DOHH2 (cell line): ENCODE measurements at regions not wholly inside any gene's neighbourhood (a gene's known extent, or its start where the extent isn't known, plus 50 kb on each side); places are given as distances from the start of the nearest gene placed in this dataset.

Experiments used
- H3F3A ChIP-seq: fragments of 200-600 bp; sonication (generic), shearing (Covaris generic); 2 replicates; pipeline ENCODE4 v1.6.0; 2016; ENCODE audit warnings: antibody characterized with exemption, mild to moderate bottlenecking; ENCODE audit not compliant: control insufficient read depth, insufficient read depth
- H3K27ac ChIP-seq: fragments of 200-600 bp; sonication (generic); 2 replicates; pipeline ENCODE4 v1.5.1; 2014; ENCODE audit warnings: low read depth, mild to moderate bottlenecking, low read length, moderate library complexity
- H3K27me3 ChIP-seq: fragments of 200-600 bp; sonication (generic); 2 replicates; pipeline ENCODE4 v1.6.1; 2014; ENCODE audit warnings: mild to moderate bottlenecking, low read length, mixed read lengths; ENCODE audit not compliant: control insufficient read depth
- H3K36me3 ChIP-seq: fragments of 200-600 bp; sonication (generic); 2 replicates; pipeline ENCODE4 v1.6.1; 2014; ENCODE audit warnings: mild to moderate bottlenecking, low read length, moderate library complexity, mixed read lengths; ENCODE audit not compliant: control insufficient read depth
- H3K4me1 ChIP-seq: fragments of 200-600 bp; sonication (generic); 2 replicates; pipeline ENCODE4 v1.6.1; 2014; ENCODE audit warnings: mild to moderate bottlenecking, low read length, mixed read lengths; ENCODE audit not compliant: control insufficient read depth
- H3K4me2 ChIP-seq: fragments of 200-600 bp; sonication (generic); 2 replicates; pipeline ENCODE4 v1.6.0; 2014; ENCODE audit warnings: mild to moderate bottlenecking, low read length, moderate library complexity
- H3K4me3 ChIP-seq: fragments of 200-600 bp; sonication (generic); 2 replicates; pipeline ENCODE4 v1.5.1; 2014; ENCODE audit warnings: mild to moderate bottlenecking, low read length, mixed read lengths
- H3K79me2 ChIP-seq: fragments of 200-600 bp; sonication (generic); 2 replicates; pipeline ENCODE4 v1.6.1; 2014; ENCODE audit warnings: mild to moderate bottlenecking, low read length, mixed read lengths; ENCODE audit not compliant: control insufficient read depth
- H3K9me2 ChIP-seq: fragments of 200-600 bp; sonication (generic); replicated peaks from 2 replicates; pipeline ENCODE4 v1.6.1; 2014; ENCODE audit warnings: mild to moderate bottlenecking, low read length, mixed read lengths; ENCODE audit not compliant: control insufficient read depth
- H3K9me3 ChIP-seq: fragments of 200-600 bp; sonication (generic); 2 replicates; pipeline ENCODE4 v1.6.1; 2014; ENCODE audit warnings: antibody characterized with exemption, low read length, mixed read lengths; ENCODE audit not compliant: control insufficient read depth, insufficient read depth
- H4K20me1 ChIP-seq: fragments of 200-600 bp; sonication (generic); 2 replicates; pipeline ENCODE4 v1.6.0; 2014; ENCODE audit warnings: low read depth, mild to moderate bottlenecking, antibody characterized with exemption, low read length, moderate library complexity; ENCODE audit not compliant: control insufficient read depth, insufficient read depth
- EZH2phosphoT487 ChIP-seq: fragments of 200-600 bp; sonication (generic); IDR thresholded peaks from 2 replicates; pipeline ENCODE4 v1.6.1; 2017; ENCODE audit warnings: borderline replicate concordance, mild to moderate bottlenecking, antibody characterized with exemption, low read length, moderate library complexity, mixed read lengths
- TF ChIP-seq, protein P1 (sequence below): fragments of 200-600 bp; sonication (generic); IDR thresholded peaks from one replicate; pipeline ENCODE4 v1.5.1; 2014; ENCODE audit warnings: antibody characterized with exemption, mild to moderate bottlenecking, low read depth, low read length; ENCODE audit not compliant: poor library complexity, severe bottlenecking

DNA sequence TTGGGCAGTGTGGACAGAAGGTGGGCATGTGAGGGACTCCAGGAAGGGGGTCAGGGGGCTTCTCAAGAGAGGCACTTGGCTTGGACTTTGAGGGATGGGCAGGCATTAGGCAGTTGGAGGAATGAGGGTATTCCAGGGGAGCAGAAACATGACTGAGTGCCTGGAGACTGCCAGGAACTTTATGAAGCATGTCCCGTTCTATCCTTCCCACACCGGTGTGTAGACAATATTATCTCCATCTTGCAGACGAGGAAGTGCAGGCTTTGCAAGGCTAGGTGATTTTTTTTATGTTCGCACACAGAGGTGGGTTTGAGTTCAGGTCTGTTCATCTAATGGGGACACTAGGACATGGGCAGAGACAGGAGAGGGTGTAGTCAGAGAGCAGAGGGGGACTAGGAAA, 162.7 kb downstream of the RPS24 start:
- Histone ChIP-seq H3K36me3 (no peaks in the 10 kb centered on the region), H3K4me2 (no peak overlapping the region), H3F3A (no peaks in the 10 kb centered on the region)

DNA sequence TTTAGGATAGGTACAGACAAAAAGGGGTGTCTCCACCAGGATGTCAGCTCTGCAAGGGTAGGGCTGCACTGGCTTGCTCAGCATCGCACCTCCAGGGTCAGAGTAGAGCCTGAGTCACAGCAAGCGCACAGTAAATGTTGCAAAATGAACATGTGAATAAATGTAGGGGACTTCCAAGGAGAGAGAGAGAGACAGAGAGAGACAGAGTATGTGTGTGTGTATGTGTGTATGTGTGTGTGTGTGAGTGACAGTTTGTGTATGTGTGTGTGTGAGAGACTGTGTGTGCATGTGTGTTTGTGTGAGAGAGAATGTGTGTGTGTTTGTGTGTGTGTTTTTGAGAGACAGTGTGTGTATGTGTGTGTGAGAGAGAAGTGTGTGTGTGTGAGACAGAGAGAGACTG, 163.3 kb downstream of the RPS24 start:
- no peaks in the 10 kb centered on the region for H3K4me1 ChIP-seq
- no peaks in the 10 kb centered on the region for H3F3A ChIP-seq
- H3K9me3 ChIP-seq = no peaks in the 10 kb centered on the region
- no peak overlapping the region for H3K4me3 ChIP-seq
- no peaks in the 10 kb centered on the region; the same call in none of the 2 replicates for H3K27me3 ChIP-seq
- no peak overlapping the region for H3K4me2 ChIP-seq
- no peaks in the 10 kb centered on the region for H3K79me2 ChIP-seq
- TF ChIP-seq, protein P1, sequence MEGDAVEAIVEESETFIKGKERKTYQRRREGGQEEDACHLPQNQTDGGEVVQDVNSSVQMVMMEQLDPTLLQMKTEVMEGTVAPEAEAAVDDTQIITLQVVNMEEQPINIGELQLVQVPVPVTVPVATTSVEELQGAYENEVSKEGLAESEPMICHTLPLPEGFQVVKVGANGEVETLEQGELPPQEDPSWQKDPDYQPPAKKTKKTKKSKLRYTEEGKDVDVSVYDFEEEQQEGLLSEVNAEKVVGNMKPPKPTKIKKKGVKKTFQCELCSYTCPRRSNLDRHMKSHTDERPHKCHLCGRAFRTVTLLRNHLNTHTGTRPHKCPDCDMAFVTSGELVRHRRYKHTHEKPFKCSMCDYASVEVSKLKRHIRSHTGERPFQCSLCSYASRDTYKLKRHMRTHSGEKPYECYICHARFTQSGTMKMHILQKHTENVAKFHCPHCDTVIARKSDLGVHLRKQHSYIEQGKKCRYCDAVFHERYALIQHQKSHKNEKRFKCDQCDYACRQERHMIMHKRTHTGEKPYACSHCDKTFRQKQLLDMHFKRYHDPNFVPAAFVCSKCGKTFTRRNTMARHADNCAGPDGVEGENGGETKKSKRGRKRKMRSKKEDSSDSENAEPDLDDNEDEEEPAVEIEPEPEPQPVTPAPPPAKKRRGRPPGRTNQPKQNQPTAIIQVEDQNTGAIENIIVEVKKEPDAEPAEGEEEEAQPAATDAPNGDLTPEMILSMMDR = no peak
- H3K36me3 ChIP-seq = no peaks in the 10 kb centered on the region
- H4K20me1 ChIP-seq = no peaks in the 10 kb centered on the region
- H3K9me2 ChIP-seq = no peaks in the 10 kb centered on the region
- no peak overlapping the region for H3K27ac ChIP-seq

More for the DNA sequence above, 162.7 kb downstream of the RPS24 start:
- no peak overlapping the region for H3K27ac ChIP-seq
- no peaks in the 10 kb centered on the region for H3K79me2 ChIP-seq
- H4K20me1 ChIP-seq = no peaks in the 10 kb centered on the region
- no peaks in the 10 kb centered on the region; the same call in none of the 2 replicates for H3K27me3 ChIP-seq
- no peaks in the 10 kb centered on the region for H3K9me2 ChIP-seq
- no peaks in the 10 kb centered on the region for H3K4me1 ChIP-seq
- H3K4me3 ChIP-seq = no peak overlapping the region
- H3K9me3 ChIP-seq = no peaks in the 10 kb centered on the region
- TF ChIP-seq, protein P1 = no peak
- no peak for TF ChIP-seq EZH2phosphoT487

DNA sequence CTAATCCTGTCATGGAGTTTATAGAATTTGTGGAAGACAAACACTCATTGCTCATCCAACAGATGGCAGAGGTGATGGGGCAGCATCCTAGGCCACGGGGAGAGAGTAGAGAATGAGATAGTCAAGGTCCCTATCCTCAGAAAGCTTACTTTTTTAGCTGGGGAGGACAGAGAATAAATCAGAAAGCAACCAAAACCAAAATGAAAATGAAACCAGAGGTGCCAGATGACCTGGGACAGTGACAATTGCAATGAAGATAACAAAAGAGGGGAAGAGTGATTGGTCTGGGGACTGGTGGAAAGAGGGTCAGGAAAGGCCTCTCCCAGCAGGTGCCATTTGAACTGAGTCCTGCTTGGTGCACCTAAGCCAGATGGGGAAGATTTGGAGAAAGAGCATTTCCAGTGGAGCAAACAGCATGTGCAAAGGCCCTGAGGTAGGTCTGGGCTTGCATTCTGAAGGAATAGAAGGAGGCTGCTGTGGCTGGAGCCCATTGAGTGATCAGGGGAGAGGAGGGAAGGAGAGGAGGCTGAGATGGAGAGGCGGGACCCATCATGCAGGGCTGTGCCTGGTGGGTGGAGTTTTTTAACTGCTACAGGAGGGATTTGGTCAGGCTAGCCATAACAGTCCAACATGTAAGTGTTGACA, 164.1 kb downstream of the RPS24 start:
- no peaks in the 10 kb centered on the region; the same call in none of the 2 replicates for H3K27me3 ChIP-seq
- TF ChIP-seq, protein P1 = no peak
- TF ChIP-seq EZH2phosphoT487 = no peak
- H3F3A ChIP-seq = no peaks in the 10 kb centered on the region
- no peaks in the 10 kb centered on the region for H3K79me2 ChIP-seq
- no peak overlapping the region for H3K4me2 ChIP-seq
- H3K9me2 ChIP-seq = no peaks in the 10 kb centered on the region
- no peaks in the 10 kb centered on the region for H3K36me3 ChIP-seq
- no peaks in the 10 kb centered on the region for H3K4me1 ChIP-seq
- no peaks in the 10 kb centered on the region for H3K9me3 ChIP-seq
- no peaks in the 10 kb centered on the region for H4K20me1 ChIP-seq
- no peak overlapping the region for H3K27ac ChIP-seq
- no peak overlapping the region for H3K4me3 ChIP-seq
